NCI-H1092 treated with DMSO at 0.1 percent for 48 hours (cell line): ENCODE measurements at regions not wholly inside any gene's neighbourhood (a gene's known extent, or its start where the extent isn't known, plus 50 kb on each side); places are given as distances from the start of the nearest gene placed in this dataset.

Experiments
- DNase-seq: peaks from one replicate; lab custom pipeline; 2025; lab: John Stamatoyannopoulos, UW

- no peak for DNase-seq
Observed at GRCh38 chr1:30329802-30330557, 393.4 kb downstream of the MATN1 start.

DNA sequence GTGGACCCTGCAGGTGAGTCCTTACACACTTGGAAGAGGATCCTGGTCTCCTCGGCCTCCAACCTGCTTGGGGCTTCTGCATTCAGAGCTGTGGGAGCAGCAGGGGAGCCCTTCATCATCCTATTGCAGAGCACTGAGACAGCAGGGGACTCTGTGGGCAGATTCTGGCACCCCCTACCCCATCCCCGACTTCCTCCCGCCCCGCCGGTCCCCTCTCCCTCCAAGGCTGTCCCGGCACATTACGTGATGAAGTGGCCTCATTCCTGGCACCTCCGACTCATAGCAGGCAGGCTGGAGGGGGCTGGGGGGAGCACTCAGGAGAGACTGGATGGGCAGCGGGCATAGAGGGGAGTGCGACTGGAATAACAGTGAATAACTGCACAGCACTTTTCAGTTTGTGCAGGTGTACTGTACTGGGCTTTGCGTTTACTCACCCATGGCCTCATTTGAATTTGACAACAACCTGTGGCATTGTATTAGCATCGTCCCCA is 394.1 kb downstream of the MATN1 start:
- no peak for DNase-seq

DNA sequence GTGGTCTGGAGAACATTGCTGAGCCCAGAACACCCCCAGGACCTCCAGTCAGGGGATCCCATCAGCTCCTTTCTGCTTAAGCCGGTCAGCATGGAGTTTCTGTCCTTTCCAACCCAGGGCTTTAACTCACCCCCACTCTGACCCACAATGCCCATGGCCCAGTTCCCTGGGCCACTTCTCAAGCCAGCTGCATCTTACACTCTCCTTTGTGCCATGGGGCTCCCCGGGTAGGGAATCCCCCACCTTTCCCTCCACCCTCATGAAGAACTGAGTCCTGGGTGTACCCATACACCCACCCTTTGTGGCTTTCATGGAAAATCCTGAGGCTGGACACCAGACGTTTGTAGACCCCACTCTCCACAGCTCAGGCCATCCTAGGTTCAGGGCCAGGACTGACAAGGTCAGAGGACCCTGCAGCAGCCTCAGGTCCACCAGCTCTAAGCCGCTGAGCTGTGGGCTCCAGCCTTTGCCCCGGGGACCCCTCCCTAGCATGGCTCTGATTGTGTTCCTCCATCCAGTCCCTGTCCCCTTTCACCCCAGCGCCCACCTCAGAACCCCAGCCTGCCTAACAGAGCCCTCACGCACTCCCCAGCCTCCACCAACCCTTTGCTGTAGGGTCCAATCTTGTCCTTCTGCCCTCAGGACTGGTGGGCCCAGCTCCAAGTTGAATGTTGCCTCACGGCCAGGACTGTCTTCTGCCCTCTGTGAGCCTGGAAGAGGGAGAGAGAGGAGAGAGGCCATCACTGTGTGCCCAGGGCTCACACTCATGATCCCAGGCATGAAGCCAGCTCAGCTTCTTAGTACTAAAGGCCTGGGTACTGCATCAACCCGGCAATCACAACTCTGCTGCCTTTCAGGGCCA is 394.8 kb downstream of the MATN1 start:
- DNase-seq: no peak

- DNase-seq: no peak
Observed at GRCh38 chr1:30328100-30328370, 395.4 kb downstream of the MATN1 start.

DNA sequence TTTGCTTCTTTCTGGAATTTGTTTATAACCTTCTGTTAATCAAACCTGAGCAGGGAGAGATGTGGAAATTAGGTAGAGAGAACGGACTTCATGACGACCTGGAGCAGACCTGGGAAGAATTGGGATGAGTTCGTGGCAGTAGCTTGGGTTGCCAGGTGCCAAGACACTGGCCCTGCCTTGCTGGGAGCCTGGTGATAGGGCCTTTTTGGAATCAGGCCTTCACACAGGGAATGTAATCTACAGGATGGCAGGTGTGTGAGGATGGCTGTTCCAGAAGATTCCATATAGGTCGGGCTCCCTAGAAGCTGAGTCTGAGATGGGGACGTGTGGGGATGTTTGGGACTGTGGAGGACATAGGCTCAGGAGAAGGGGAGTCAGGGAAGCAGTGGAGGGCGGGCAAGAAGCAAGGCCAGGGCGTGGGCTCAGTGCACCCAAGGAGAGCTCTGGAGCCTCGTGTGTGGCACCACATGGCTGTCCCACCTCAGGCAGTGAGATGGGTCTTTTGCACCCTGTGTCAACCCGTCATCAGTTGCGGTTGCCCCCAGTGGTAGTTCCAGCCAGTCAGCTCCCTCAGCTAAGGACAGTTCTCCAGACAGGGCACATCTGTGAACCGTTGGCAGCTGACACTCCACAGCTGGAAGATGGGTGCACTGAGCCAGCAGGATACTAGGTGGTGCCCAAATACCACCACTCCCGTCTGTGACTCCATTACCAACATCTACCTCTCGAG is 395.9 kb downstream of the MATN1 start:
- no peak for DNase-seq

DNA sequence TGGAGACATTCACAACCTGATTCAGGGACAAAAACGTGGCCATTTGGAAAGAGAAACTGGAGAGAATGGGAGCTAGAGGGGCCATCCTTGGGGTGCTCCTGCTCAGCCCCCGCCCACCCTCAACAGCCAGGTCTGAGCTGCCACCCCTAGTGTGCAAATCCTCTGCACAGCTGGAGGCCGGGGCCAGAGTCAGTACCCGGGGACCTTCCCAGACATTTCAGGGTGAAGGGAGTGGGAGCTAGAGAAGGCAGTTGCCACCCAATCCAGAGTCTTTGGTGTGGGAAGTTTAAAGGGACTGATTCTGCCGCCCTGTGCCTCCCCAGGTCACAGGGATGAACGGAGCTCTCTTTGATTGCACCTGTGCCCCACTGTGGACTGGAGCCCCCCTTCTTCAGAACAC is 397.4 kb downstream of the MATN1 start:
- no peak for DNase-seq

- DNase-seq: no peak
Observed at GRCh38 chr1:30325085-30325935, 398.1 kb downstream of the MATN1 start.

- no peak for DNase-seq
Observed at GRCh38 chr1:30324251-30325084, 398.9 kb downstream of the MATN1 start.

GRCh38 chr1:30323841-30324240 is 399.5 kb downstream of the MATN1 start:
- DNase-seq: no peak

- no peak for DNase-seq
Observed at GRCh38 chr1:30323352-30323751, 400.0 kb downstream of the MATN1 start.

DNA sequence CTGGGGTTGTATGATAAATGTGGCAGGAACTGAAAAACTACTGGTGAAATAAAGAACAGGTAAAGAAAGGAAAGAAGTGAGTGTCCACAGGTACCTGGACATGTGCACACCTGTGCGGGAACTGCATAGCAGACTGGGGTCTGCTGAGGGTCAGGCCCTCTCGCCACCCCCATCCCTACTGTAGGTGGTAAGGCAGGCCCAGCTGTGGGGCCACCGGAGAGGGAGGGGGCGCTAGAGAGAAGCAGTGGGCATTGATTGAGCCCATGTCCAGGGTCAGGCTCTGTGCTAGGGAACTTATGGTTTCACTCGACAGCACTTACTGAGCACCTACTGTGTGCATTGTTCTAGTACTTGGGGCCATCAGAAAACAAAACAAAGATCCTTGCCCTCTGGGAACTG is 400.5 kb downstream of the MATN1 start:
- DNase-seq: no peak

GRCh38 chr1:30321996-30322858 is 401.2 kb downstream of the MATN1 start:
- DNase-seq: peak; percentile 51

DNA sequence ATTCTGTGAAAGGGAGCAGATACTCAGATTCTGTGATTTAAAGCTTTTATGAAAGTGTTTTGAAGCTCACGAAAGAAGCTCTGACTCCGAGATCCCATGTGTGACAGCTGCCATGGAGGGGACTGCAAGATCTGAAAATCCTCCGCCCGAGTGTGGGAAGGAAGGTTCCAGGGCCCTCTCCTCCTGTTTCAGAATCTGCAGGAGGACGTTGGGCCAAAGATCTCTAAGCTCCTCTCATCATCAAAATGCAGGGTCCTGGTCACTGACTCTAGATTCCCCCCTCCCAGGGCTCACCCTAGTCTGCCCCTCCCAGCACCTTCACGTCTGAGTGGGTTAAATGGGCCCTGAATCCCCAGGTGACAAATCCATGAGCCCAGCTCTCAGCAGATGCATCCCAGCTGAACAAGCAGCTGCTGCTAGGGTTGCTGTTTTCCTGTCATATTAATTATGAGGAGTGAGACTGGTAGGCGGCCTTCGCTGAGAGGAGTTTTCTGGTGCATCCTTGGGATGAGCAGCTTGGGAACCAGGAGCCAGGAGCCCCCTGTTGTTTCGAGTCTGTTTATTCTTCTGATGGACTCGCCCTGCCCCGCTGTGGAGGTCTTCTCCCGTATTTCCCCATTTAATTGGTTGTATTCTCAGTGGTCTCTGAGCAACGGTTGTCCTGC is 402.0 kb downstream of the MATN1 start:
- peak; percentile 88 for DNase-seq

DNA sequence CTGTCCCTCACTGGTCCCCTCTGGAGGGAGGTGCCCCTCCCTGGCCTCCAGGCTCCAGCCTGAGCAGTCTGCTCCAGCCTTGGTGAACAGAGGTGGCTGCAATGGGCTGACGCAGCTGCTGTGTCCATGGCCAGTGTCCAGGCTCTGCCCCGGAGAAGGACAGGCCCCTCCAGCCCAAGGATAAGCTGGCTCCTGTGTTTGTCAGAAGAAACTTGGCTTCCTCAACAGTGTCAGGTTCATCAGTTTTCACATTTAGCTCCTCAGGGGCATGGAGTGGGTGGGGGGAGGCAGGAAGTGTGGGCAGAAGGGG is 402.8 kb downstream of the MATN1 start:
- DNase-seq: no peak

- no peak for DNase-seq
Observed at GRCh38 chr1:30319765-30320580, 403.4 kb downstream of the MATN1 start.

DNA sequence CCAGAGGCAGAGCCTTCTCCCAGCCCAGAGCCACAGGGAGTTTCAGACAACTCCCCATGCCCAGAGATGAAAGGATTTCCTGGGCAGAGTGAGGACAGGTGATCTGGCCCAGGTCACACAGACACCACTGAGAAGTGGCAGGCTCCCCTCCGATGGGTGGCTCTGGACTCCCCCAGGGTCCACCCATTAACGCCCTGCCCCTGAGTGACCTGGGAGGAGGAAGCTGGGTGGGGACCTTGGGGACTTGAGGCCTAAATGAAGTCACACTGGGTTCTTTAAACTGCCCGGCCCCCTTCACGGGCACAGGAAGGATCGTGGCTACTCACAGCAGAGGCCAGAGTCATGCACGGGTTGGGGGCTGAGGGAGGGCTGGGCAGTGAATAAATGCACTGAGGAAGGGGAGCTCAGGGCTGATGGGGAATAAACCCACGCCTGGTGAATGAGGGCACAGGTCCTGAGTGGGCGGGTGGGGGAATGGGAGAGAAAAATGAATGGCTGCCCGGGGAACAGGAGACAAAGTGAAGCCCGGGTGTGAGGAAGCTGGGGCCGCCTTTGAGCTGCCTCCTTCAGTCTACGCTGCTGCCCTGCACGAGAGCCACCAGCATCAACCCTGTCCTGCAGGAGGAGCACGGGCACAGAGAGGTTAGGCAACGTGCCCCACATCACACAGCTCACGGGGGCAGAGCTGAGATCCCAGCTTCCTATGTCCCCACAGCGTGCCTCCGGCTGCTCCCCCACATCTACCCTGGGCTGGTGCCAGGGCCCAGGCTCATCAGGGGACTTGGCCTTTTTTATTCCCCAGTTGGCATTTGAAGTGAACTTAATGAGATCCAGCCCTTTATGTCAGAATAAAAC is 404.3 kb downstream of the MATN1 start:
- peak; percentile 37 for DNase-seq

- DNase-seq: no peak
Observed at GRCh38 chr1:30318413-30318812, 405.0 kb downstream of the MATN1 start.

DNA sequence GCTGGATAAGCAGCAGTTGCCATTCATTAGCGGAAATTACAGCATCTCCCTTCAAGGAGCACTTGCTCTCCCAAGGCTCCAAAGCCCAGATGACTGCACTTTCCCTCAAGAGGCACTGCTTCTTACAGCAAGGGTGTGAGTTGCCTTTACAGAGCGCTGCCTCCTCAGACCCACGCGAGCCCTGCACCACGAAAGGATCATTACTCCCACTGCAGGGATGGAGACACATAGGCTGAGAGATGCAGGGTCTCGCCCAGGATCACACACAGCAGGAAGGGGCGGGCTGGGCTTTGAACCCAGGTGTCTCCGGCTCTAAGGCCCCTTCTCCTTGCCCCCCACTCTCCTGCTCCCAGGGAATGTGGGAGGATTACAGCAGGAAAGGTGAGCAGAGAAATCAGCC is 405.5 kb downstream of the MATN1 start:
- DNase-seq: no peak
